ENCODE measurements at regions not wholly inside any gene's neighbourhood (a gene's known extent, or its start where the extent isn't known, plus 50 kb on each side); places are given as distances from the start of the nearest gene placed in this dataset.

- no peak for DNase-seq (ENCODE audit: low spot score)
- Mint-ChIP-seq H3K36me3 (ENCODE audit: low read depth, unreplicated experiment) (no peaks in the 10 kb centered on the region), H3K9me3 (ENCODE audit: unreplicated experiment) (peaks cover 16% of the 10 kb centered on the region), H3K4me1 (ENCODE audit: unreplicated experiment) (no peaks in the 10 kb centered on the region), H3K27ac (ENCODE audit: unreplicated experiment) (no peak overlapping the region), H3K4me3 (ENCODE audit: unreplicated experiment) (no peak overlapping the region), H3K27me3 (ENCODE audit: unreplicated experiment) (no peaks in the 10 kb centered on the region)
- no peak for TF ChIP-seq CTCF (IDR thresholded peaks at IDR 0.05; ENCODE audit: unreplicated experiment)
Measured at GRCh38 chr20:55626716-55627115, 378.6 kb downstream of the CBLN4 start.

- no peak overlapping the region for H3K4me3 Mint-ChIP-seq (ENCODE audit: unreplicated experiment)
- H3K36me3 Mint-ChIP-seq (ENCODE audit: low read depth, unreplicated experiment) = no peaks in the 10 kb centered on the region
- H3K9me3 Mint-ChIP-seq (ENCODE audit: unreplicated experiment) = peaks cover 29% of the 10 kb centered on the region
Measured at GRCh38 chr20:55616367-55616766, 389.0 kb downstream of the CBLN4 start.

GRCh38 chr20:55615818-55616217 lies 389.5 kb downstream of the CBLN4 start:
- Mint-ChIP-seq H3K4me3 (ENCODE audit: unreplicated experiment) (no peak overlapping the region), H3K9me3 (ENCODE audit: unreplicated experiment) (peaks cover 29% of the 10 kb centered on the region), H3K36me3 (ENCODE audit: low read depth, unreplicated experiment) (no peaks in the 10 kb centered on the region), H3K4me1 (ENCODE audit: unreplicated experiment) (no peaks in the 10 kb centered on the region), H3K27me3 (ENCODE audit: unreplicated experiment) (no peaks in the 10 kb centered on the region), H3K27ac (ENCODE audit: unreplicated experiment) (no peak overlapping the region)
- TF ChIP-seq CTCF (IDR thresholded peaks at IDR 0.05; ENCODE audit: unreplicated experiment) = no peak
- no peak for DNase-seq (ENCODE audit: low spot score)

More at GRCh38 chr20:55616367-55616766, 389.0 kb downstream of the CBLN4 start:
- Mint-ChIP-seq H3K27ac (ENCODE audit: unreplicated experiment) (no peak overlapping the region), H3K4me1 (ENCODE audit: unreplicated experiment) (no peaks in the 10 kb centered on the region), H3K27me3 (ENCODE audit: unreplicated experiment) (no peaks in the 10 kb centered on the region)
- DNase-seq (ENCODE audit: low spot score) = no peak
- TF ChIP-seq CTCF (IDR thresholded peaks at IDR 0.05; ENCODE audit: unreplicated experiment) = no peak

- H3K36me3 Mint-ChIP-seq (ENCODE audit: low read depth, unreplicated experiment) = no peaks in the 10 kb centered on the region
- H3K4me1 Mint-ChIP-seq (ENCODE audit: unreplicated experiment) = no peaks in the 10 kb centered on the region
- H3K9me3 Mint-ChIP-seq (ENCODE audit: unreplicated experiment) = peaks cover 19% of the 10 kb centered on the region
Measured at GRCh38 chr20:55614220-55614757, 391.0 kb downstream of the CBLN4 start.

More at GRCh38 chr20:55614220-55614757, 391.0 kb downstream of the CBLN4 start:
- TF ChIP-seq CTCF (IDR thresholded peaks at IDR 0.05; ENCODE audit: unreplicated experiment) = no peak
- DNase-seq (ENCODE audit: low spot score) = no peak
- no peak overlapping the region for H3K27ac Mint-ChIP-seq (ENCODE audit: unreplicated experiment)
- H3K4me3 Mint-ChIP-seq (ENCODE audit: unreplicated experiment) = no peak overlapping the region
- H3K27me3 Mint-ChIP-seq (ENCODE audit: unreplicated experiment) = no peaks in the 10 kb centered on the region

Data from endothelial cell (in vitro differentiated cells).